MCF 10A (cell line): ENCODE measurements at regions not wholly inside any gene's neighbourhood (a gene's known extent, or its start where the extent isn't known, plus 50 kb on each side); places are given as distances from the start of the nearest gene placed in this dataset.

Experiments used
- BruUV-seq: library from RNA; stranded (reverse); fragments of 400-500 nt; replicated peaks from 2 replicates; lab custom pipeline; 2021; lab: Mats Ljungman, UMichigan
- CTCF ChIA-PET: fragments of 300-600 bp; sonication (Branson Sonifier 250); formaldehyde crosslinking; extraction: SDS; loops from one replicate; lab custom pipeline; 2021; ENCODE audit warnings: antibody characterized with exemption, inconsistent platforms; lab: Yijun Ruan, JAX
- POLR2A ChIA-PET: fragments of 300-600, 350-650 bp; sonication (Branson Sonifier 250); formaldehyde crosslinking; extraction: SDS; loops from one replicate; lab custom pipeline; 2020; ENCODE audit warnings: antibody characterized with exemption, inconsistent platforms; lab: Yijun Ruan, JAX
- DNase-seq: peaks from one replicate; pipeline ENCODE4 v3.0.0-alpha.2; 2018; ENCODE audit not compliant: unreplicated experiment
- H3K27ac Mint-ChIP-seq: one replicate; pipeline ENCODE4 v1.8.0; 2022; ENCODE audit warnings: mild to moderate bottlenecking, low read depth, mixed read lengths; ENCODE audit not compliant: unreplicated experiment
- H3K27me3 Mint-ChIP-seq: one replicate; pipeline ENCODE4 v1.8.0; 2022; ENCODE audit warnings: mixed read lengths; ENCODE audit not compliant: insufficient read depth, unreplicated experiment
- H3K36me3 Mint-ChIP-seq: one replicate; pipeline ENCODE4 v1.8.0; 2022; ENCODE audit warnings: mild to moderate bottlenecking, moderate library complexity, mixed read lengths; ENCODE audit not compliant: insufficient read depth, unreplicated experiment
- H3K4me1 Mint-ChIP-seq: one replicate; pipeline ENCODE4 v1.8.0; 2022; ENCODE audit warnings: mixed read lengths; ENCODE audit not compliant: insufficient read depth, unreplicated experiment
- H3K4me3 Mint-ChIP-seq: one replicate; pipeline ENCODE4 v1.8.0; 2022; ENCODE audit warnings: mild to moderate bottlenecking, moderate library complexity, mixed read lengths; ENCODE audit not compliant: unreplicated experiment
- H3K9me3 Mint-ChIP-seq: one replicate; pipeline ENCODE4 v1.8.0; 2022; ENCODE audit warnings: mixed read lengths; ENCODE audit not compliant: unreplicated experiment
- CTCF ChIP-seq: fragments of 200-600 bp; IDR thresholded peaks from one replicate; pipeline ENCODE4 v1.8.0; 2022; ENCODE audit warnings: antibody characterized with exemption, mild to moderate bottlenecking; ENCODE audit not compliant: unreplicated experiment
- intact Hi-C: fragments of 100-400 bp; cut with micrococcal nuclease; formaldehyde crosslinking; loops from 2 replicates; pipeline ENCODE4 v1.14.1; 2022

GRCh38 chr12:124372831-124373230 is 77.9 kb downstream of the RFLNA start:
- Mint-ChIP-seq H3K27me3 (no peaks in the 10 kb centered on the region), H3K4me3 (no peak overlapping the region), H3K9me3 (no peaks in the 10 kb centered on the region), H3K27ac (no peak overlapping the region), H3K4me1 (peaks cover 10% of the 10 kb centered on the region), H3K36me3 (peaks cover 44% of the 10 kb centered on the region)
- POLR2A ChIA-PET = no interaction called here
- TF ChIP-seq CTCF = no peak
- DNase-seq = no peak
- intact Hi-C loops = no loop called here
- CTCF ChIA-PET = interaction anchor here (0.7 kb wide), 1 partner anchor 391 kb away, joined by 3 read pairs; no protein-coding TSS in a partner anchor
- BruUV-seq = no TSS peak

- Mint-ChIP-seq H3K4me1 (peaks cover 14% of the 10 kb centered on the region), H3K9me3 (no peaks in the 10 kb centered on the region), H3K4me3 (no peak overlapping the region), H3K36me3 (peaks cover 36% of the 10 kb centered on the region), H3K27ac (no peak overlapping the region), H3K27me3 (no peaks in the 10 kb centered on the region)
- no TSS peak for BruUV-seq
- no peak for TF ChIP-seq CTCF
- intact Hi-C loops = no loop called here
- ChIA-PET CTCF (interaction anchor here (1.0 kb wide), 1 partner anchor 131 kb away, joined by 3 read pairs; no protein-coding TSS in a partner anchor), POLR2A (no interaction called here)
- DNase-seq = no peak
These were observed 77.2 kb downstream of the RFLNA start for GRCh38 chr12:124371970-124372555.

- intact Hi-C loops = no loop called here
- Mint-ChIP-seq H3K4me1 (peaks cover 14% of the 10 kb centered on the region), H3K36me3 (peaks cover 34% of the 10 kb centered on the region), H3K4me3 (no peak overlapping the region), H3K9me3 (no peaks in the 10 kb centered on the region), H3K27ac (no peak overlapping the region), H3K27me3 (no peaks in the 10 kb centered on the region)
- no peak for TF ChIP-seq CTCF
- ChIA-PET CTCF (interaction anchor here (1.0 kb wide), 1 partner anchor 132 kb away, joined by 3 read pairs; no protein-coding TSS in a partner anchor), POLR2A (no interaction called here)
- no peak for DNase-seq
- no TSS peak for BruUV-seq
These were observed 76.5 kb downstream of the RFLNA start for GRCh38 chr12:124371366-124371765.

- intact Hi-C loops = no loop called here
These were observed 76.0 kb downstream of the RFLNA start for GRCh38 chr12:124370851-124371250.

More at GRCh38 chr12:124370851-124371250, 76.0 kb downstream of the RFLNA start:
- Mint-ChIP-seq H3K27me3 (no peaks in the 10 kb centered on the region), H3K9me3 (no peaks in the 10 kb centered on the region), H3K4me1 (peaks cover 14% of the 10 kb centered on the region), H3K4me3 (no peak overlapping the region), H3K36me3 (peaks cover 32% of the 10 kb centered on the region), H3K27ac (no peak overlapping the region)
- TF ChIP-seq CTCF = no peak
- no peak for DNase-seq
- ChIA-PET POLR2A (interaction anchor here (0.5 kb wide), 1 partner anchor 269 kb away, joined by 3 read pairs; no protein-coding TSS in a partner anchor), CTCF (no interaction called here)
- BruUV-seq = no TSS peak
